WTC11 (cell line): ENCODE measurements at regions not wholly inside any gene's neighbourhood (a gene's known extent, or its start where the extent isn't known, plus 50 kb on each side); places are given as distances from the start of the nearest gene placed in this dataset.
A peak's percentile ranks its signal among the peaks of the same experiment; 100 is the strongest.

Experiments used
- ATAC-seq: fragments of 200-7000 bp; cut with Tn5 transposase; 2 replicates; pipeline ENCODE4 v1.10.0; 2021; ENCODE audit warnings: mild to moderate bottlenecking, moderate library complexity
- CTCF ChIA-PET: fragments of 300-600 bp; sonication (Branson Sonifier 250); formaldehyde crosslinking; loops from one replicate; lab custom pipeline; 2021; ENCODE audit warnings: antibody characterized with exemption; lab: Charles Lee
- POLR2A ChIA-PET: fragments of 350-600 bp; sonication (Branson Sonifier 250); formaldehyde crosslinking; loops from one replicate; lab custom pipeline; 2021; ENCODE audit warnings: antibody characterized with exemption; lab: Charles Lee
- DNase-seq: peaks from one replicate; pipeline ENCODE4 v3.0.0; 2021; ENCODE audit warnings: low spot score
- H3K27ac Mint-ChIP-seq: 2 replicates; pipeline ENCODE4 v1.8.0; 2021; ENCODE audit warnings: mixed read lengths
- H3K27me3 Mint-ChIP-seq: 2 replicates; pipeline ENCODE4 v1.8.0; 2021; ENCODE audit warnings: low read depth, mild to moderate bottlenecking, moderate library complexity, mixed read lengths
- H3K36me3 Mint-ChIP-seq: 2 replicates; pipeline ENCODE4 v1.8.0; 2021; ENCODE audit warnings: mixed read lengths
- H3K4me1 Mint-ChIP-seq: 2 replicates; pipeline ENCODE4 v1.8.0; 2022; ENCODE audit warnings: mixed read lengths
- H3K4me3 Mint-ChIP-seq: 2 replicates; pipeline ENCODE4 v1.8.0; 2021; ENCODE audit warnings: mild to moderate bottlenecking, moderate library complexity, mixed read lengths
- H3K9me3 Mint-ChIP-seq: 2 replicates; pipeline ENCODE4 v1.8.0; 2021; ENCODE audit warnings: mixed read lengths
- EMX1 ChIP-seq: fragments of 250-450 bp; sonication (Bioruptor Pico); IDR thresholded peaks from 2 replicates; pipeline ENCODE4 v1.8.0; 2021; ENCODE audit warnings: mild to moderate bottlenecking
- ETV6 ChIP-seq: sonication (generic); formaldehyde crosslinking; IDR thresholded peaks from 2 replicates; pipeline ENCODE4 v1.8.1; 2022; ENCODE audit warnings: mild to moderate bottlenecking, missing genetic modification reagents
- FOXJ3 ChIP-seq: sonication (generic); formaldehyde crosslinking; IDR thresholded peaks from 2 replicates; pipeline ENCODE4 v1.9.0; 2021; ENCODE audit warnings: missing genetic modification reagents, mild to moderate bottlenecking, borderline replicate concordance
- JUN ChIP-seq: sonication (generic); formaldehyde crosslinking; IDR thresholded peaks from 2 replicates; pipeline ENCODE4 v1.8.0; 2023; ENCODE audit warnings: mild to moderate bottlenecking, missing genetic modification reagents
- NFATC4 ChIP-seq: fragments of 250-450 bp; sonication (Bioruptor Pico); IDR thresholded peaks from 2 replicates; pipeline ENCODE4 v1.9.0; 2021; ENCODE audit warnings: mild to moderate bottlenecking
- NFE2L1 ChIP-seq: sonication (generic); formaldehyde crosslinking; IDR thresholded peaks from 2 replicates; pipeline ENCODE4 v1.8.1; 2023; ENCODE audit warnings: missing genetic modification reagents
- PRRX2 ChIP-seq: fragments of 250-450 bp; sonication (Bioruptor Pico); IDR thresholded peaks from 2 replicates; pipeline ENCODE4 v1.8.0; 2021; ENCODE audit warnings: mild to moderate bottlenecking
- SP1 ChIP-seq: sonication (generic); formaldehyde crosslinking; conservative IDR thresholded peaks from 2 replicates; pipeline ENCODE4 v1.8.1; 2022; ENCODE audit warnings: missing genetic modification reagents
- TP53 ChIP-seq: sonication (generic); formaldehyde crosslinking; IDR thresholded peaks from 2 replicates; pipeline ENCODE4 v1.8.1; 2023; ENCODE audit warnings: mild to moderate bottlenecking, missing genetic modification reagents
- ZNF396 ChIP-seq: fragments of 250-450 bp; sonication (Bioruptor Pico); IDR thresholded peaks from 2 replicates; pipeline ENCODE4 v1.8.0; 2021; ENCODE audit warnings: mild to moderate bottlenecking, moderate library complexity, borderline replicate concordance
- TF ChIP-seq, protein P1 (sequence below): sonication (generic); formaldehyde crosslinking; IDR thresholded peaks from 2 replicates; pipeline ENCODE4 v1.8.1; 2022; ENCODE audit warnings: mild to moderate bottlenecking, missing genetic modification reagents, moderate library complexity, borderline replicate concordance
- TF ChIP-seq, protein P2 (sequence below): sonication (generic); formaldehyde crosslinking; IDR thresholded peaks from 2 replicates; pipeline ENCODE4 v1.8.0; 2023; ENCODE audit warnings: missing genetic modification reagents, mild to moderate bottlenecking, borderline replicate concordance
- TF ChIP-seq, protein P3 (sequence below): fragments of 200-600 bp; IDR thresholded peaks from 2 replicates; pipeline ENCODE4 v1.8.0; 2022; ENCODE audit warnings: antibody characterized with exemption
- TF ChIP-seq, protein P4 (sequence below): fragments of 250-450 bp; sonication (Bioruptor Pico); conservative IDR thresholded peaks from 2 replicates; pipeline ENCODE4 v1.9.0; 2021; ENCODE audit warnings: mild to moderate bottlenecking
- TF ChIP-seq, protein P5 (sequence below): sonication (generic); formaldehyde crosslinking; IDR thresholded peaks from 2 replicates; pipeline ENCODE4 v1.8.1; 2023; ENCODE audit warnings: mild to moderate bottlenecking, moderate library complexity, missing genetic modification reagents
- TF ChIP-seq, protein P6 (sequence below): fragments of 250-450 bp; sonication (Bioruptor Pico); IDR thresholded peaks from 2 replicates; pipeline ENCODE4 v2.1.2; 2022; ENCODE audit warnings: mild to moderate bottlenecking, moderate library complexity
- TF ChIP-seq, protein P7 (sequence below): sonication (generic); formaldehyde crosslinking; IDR thresholded peaks from 2 replicates; pipeline ENCODE4 v1.8.1; 2023; ENCODE audit warnings: mild to moderate bottlenecking, missing genetic modification reagents

DNA sequence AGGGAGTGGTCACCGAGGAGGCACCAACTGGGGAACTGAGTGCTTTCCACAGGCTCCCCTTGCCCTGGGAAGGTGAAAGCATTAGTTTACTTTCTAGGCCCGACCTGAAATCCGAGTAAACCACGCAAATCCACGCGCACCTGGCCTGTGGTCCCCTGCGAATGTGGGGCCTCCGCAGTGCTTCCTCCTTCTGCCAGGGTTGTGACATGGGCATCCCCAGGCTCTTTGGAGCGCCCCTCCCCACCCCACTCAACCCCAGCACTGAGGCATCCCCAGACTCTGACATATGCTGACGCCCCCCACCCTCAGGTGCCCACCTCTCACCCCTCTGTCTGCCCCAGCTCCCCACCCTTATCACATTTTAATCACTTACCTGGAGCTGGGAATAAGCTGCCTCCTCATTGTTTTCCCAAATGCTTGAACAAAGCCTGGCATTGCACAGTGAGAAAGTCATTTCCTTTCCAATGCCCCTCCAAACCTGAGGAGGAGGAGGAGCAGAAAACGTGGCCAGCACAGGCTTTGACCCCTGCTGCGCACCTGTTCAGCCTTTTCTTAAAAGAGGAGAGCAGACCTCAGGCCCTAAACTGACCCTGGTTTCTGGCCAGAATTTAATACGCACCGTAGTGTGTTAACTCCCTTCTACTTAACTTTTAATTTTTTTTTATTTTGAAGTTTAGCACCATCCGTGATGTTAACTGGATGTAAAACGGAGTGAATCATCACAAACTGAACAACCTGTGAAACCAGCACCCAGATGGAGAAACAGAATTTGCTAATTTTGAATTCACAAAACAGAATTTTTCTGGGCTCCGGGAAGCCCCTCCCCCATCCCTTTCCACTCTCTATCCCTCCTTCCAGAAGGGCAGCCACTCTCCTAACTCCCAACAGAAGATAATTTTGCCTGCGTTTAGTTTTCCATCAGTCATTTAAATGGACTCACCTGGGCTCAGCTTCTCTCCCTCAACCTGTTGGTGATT, 129.4 kb downstream of the WDR11 start (continued):
- TF ChIP-seq, protein P1, sequence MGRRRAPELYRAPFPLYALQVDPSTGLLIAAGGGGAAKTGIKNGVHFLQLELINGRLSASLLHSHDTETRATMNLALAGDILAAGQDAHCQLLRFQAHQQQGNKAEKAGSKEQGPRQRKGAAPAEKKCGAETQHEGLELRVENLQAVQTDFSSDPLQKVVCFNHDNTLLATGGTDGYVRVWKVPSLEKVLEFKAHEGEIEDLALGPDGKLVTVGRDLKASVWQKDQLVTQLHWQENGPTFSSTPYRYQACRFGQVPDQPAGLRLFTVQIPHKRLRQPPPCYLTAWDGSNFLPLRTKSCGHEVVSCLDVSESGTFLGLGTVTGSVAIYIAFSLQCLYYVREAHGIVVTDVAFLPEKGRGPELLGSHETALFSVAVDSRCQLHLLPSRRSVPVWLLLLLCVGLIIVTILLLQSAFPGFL (CRISPR knock-in tag): no peak
- TF ChIP-seq, protein P2, sequence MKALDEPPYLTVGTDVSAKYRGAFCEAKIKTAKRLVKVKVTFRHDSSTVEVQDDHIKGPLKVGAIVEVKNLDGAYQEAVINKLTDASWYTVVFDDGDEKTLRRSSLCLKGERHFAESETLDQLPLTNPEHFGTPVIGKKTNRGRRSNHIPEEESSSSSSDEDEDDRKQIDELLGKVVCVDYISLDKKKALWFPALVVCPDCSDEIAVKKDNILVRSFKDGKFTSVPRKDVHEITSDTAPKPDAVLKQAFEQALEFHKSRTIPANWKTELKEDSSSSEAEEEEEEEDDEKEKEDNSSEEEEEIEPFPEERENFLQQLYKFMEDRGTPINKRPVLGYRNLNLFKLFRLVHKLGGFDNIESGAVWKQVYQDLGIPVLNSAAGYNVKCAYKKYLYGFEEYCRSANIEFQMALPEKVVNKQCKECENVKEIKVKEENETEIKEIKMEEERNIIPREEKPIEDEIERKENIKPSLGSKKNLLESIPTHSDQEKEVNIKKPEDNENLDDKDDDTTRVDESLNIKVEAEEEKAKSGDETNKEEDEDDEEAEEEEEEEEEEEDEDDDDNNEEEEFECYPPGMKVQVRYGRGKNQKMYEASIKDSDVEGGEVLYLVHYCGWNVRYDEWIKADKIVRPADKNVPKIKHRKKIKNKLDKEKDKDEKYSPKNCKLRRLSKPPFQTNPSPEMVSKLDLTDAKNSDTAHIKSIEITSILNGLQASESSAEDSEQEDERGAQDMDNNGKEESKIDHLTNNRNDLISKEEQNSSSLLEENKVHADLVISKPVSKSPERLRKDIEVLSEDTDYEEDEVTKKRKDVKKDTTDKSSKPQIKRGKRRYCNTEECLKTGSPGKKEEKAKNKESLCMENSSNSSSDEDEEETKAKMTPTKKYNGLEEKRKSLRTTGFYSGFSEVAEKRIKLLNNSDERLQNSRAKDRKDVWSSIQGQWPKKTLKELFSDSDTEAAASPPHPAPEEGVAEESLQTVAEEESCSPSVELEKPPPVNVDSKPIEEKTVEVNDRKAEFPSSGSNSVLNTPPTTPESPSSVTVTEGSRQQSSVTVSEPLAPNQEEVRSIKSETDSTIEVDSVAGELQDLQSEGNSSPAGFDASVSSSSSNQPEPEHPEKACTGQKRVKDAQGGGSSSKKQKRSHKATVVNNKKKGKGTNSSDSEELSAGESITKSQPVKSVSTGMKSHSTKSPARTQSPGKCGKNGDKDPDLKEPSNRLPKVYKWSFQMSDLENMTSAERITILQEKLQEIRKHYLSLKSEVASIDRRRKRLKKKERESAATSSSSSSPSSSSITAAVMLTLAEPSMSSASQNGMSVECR (CRISPR knock-in tag): no peak

DNA sequence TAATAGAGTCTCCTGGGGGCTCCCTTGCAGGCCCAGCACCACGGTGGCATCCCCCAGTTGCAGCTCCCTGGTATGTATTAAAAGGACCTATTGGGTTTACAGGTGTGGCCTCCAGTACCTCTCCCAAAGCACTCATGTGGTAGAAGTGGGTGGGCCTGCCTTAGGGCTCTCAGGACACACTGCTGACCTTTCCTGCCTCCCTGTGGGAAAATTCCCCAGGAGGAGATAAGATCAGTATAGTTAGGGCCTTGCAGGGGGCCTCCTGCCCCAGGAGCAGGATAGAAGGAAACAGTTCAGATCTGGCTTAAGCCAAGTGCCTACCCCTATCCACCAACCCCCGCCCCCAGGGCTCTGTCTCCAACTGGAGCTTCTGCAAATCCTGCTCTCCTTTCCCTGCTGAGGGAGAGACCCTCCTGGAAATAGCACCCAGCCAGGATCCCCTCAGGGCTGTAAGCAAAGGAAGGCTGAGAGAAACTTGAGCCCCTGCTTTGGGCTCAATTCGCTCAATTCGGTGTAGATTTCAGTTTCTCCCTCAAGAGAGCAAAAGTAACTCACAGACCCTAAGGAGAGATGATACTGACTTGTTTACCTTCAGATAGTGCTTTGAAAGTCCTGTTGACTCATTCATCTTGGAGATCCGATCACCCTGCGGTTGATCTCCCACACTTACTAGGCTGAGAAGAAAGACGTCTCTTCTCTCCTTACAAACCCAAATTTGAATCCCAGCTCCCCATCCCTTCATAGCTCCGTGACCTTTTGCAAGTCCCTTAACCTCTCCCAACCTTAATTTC, 130.6 kb downstream of the WDR11 start:
- DNase-seq (no peak), ATAC-seq (peak; percentile 11; the same call in 1 of the 2 replicates)
- ChIA-PET POLR2A (no interaction called here), CTCF (interaction anchor here (2.4 to 2.6 kb wide), 2 partner anchors 32 to 88 kb away, joined by 6 to 15 read pairs; no protein-coding TSS in a partner anchor)
- Mint-ChIP-seq H3K27me3 (peaks cover 48% of the 10 kb centered on the region), H3K4me1 (peaks cover 43% of the 10 kb centered on the region), H3K9me3 (peaks cover 20% of the 10 kb centered on the region), H3K36me3 (peaks cover 16% of the 10 kb centered on the region), H3K27ac (no peak overlapping the region), H3K4me3 (peak overlapping the region; percentile 46; the same call in 1 of the 2 replicates)
- TF ChIP-seq PRRX2 (CRISPR knock-in tag) (no peak), ETV6 (no peak), SP1 (CRISPR knock-in tag) (no peak), FOXJ3 (CRISPR knock-in tag) (no peak), JUN (CRISPR knock-in tag) (no peak), EMX1 (CRISPR knock-in tag) (no peak), TP53 (CRISPR knock-in tag) (no peak), ZNF396 (CRISPR knock-in tag) (no peak), NFATC4 (CRISPR knock-in tag) (no peak), NFE2L1 (CRISPR knock-in tag) (no peak)
- TF ChIP-seq, protein P3, sequence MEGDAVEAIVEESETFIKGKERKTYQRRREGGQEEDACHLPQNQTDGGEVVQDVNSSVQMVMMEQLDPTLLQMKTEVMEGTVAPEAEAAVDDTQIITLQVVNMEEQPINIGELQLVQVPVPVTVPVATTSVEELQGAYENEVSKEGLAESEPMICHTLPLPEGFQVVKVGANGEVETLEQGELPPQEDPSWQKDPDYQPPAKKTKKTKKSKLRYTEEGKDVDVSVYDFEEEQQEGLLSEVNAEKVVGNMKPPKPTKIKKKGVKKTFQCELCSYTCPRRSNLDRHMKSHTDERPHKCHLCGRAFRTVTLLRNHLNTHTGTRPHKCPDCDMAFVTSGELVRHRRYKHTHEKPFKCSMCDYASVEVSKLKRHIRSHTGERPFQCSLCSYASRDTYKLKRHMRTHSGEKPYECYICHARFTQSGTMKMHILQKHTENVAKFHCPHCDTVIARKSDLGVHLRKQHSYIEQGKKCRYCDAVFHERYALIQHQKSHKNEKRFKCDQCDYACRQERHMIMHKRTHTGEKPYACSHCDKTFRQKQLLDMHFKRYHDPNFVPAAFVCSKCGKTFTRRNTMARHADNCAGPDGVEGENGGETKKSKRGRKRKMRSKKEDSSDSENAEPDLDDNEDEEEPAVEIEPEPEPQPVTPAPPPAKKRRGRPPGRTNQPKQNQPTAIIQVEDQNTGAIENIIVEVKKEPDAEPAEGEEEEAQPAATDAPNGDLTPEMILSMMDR: no peak
- TF ChIP-seq, protein P4, sequence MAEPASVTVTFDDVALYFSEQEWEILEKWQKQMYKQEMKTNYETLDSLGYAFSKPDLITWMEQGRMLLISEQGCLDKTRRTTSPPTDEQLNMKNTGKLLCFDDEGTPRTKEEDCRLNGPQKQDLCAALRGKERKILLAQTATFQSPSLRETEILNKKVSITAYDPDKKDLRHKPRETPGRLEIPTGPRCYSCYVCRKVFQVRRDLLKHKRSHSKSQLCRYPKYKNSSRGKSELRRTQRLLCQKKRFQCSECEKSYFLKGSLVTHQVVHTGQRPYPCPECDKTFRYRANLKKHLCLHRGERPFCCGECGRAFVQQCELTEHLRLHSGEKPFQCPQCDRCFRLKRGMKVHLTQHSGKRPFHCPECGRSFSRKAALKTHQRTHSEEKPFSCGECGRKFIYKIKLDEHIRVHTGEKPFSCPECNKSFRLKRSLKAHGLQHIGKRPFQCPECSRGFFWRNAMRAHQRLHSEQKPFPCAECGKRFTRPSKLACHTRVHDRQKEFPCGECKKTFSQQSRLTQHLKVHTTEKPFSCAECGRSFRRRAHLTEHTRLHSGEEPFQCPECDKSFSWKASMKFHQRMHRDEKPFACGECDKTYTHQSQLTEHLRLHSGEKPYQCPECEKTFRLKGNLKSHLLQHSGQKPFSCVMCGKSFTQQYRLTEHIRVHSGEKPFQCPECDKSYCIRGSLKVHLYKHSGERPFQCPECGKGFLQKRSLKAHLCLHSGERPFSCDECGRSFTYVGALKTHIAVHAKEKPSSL: no peak
- TF ChIP-seq, protein P5, sequence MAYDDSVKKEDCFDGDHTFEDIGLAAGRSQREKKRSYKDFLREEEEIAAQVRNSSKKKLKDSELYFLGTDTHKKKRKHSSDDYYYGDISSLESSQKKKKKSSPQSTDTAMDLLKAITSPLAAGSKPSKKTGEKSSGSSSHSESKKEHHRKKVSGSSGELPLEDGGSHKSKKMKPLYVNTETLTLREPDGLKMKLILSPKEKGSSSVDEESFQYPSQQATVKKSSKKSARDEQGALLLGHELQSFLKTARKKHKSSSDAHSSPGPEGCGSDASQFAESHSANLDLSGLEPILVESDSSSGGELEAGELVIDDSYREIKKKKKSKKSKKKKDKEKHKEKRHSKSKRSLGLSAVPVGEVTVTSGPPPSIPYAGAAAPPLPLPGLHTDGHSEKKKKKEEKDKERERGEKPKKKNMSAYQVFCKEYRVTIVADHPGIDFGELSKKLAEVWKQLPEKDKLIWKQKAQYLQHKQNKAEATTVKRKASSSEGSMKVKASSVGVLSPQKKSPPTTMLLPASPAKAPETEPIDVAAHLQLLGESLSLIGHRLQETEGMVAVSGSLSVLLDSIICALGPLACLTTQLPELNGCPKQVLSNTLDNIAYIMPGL (CRISPR knock-in tag): no peak
- TF ChIP-seq, protein P6, sequence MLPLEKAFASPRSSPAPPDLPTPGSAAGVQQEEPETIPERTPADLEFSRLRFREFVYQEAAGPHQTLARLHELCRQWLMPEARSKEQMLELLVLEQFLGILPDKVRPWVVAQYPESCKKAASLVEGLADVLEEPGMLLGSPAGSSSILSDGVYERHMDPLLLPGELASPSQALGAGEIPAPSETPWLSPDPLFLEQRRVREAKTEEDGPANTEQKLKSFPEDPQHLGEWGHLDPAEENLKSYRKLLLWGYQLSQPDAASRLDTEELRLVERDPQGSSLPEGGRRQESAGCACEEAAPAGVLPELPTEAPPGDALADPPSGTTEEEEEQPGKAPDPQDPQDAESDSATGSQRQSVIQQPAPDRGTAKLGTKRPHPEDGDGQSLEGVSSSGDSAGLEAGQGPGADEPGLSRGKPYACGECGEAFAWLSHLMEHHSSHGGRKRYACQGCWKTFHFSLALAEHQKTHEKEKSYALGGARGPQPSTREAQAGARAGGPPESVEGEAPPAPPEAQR: no peak
- TF ChIP-seq, protein P7, sequence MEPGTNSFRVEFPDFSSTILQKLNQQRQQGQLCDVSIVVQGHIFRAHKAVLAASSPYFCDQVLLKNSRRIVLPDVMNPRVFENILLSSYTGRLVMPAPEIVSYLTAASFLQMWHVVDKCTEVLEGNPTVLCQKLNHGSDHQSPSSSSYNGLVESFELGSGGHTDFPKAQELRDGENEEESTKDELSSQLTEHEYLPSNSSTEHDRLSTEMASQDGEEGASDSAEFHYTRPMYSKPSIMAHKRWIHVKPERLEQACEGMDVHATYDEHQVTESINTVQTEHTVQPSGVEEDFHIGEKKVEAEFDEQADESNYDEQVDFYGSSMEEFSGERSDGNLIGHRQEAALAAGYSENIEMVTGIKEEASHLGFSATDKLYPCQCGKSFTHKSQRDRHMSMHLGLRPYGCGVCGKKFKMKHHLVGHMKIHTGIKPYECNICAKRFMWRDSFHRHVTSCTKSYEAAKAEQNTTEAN: no peak
